HFF-Myc (cell line): ENCODE measurements at regions not wholly inside any gene's neighbourhood (a gene's known extent, or its start where the extent isn't known, plus 50 kb on each side); places are given as distances from the start of the nearest gene placed in this dataset.

Experiments used
- DNase-seq: peaks from one replicate; pipeline ENCODE4 v3.0.0-alpha.2; 2011; ENCODE audit warnings: low read depth; ENCODE audit errors: extremely low read depth
- H3K4me3 ChIP-seq: replicated peaks from 2 replicates; pipeline ENCODE4 v1.5.1; 2011; ENCODE audit warnings: low read depth, mild to moderate bottlenecking, control low read depth, low read length
- TF ChIP-seq, protein P1 (sequence below): IDR thresholded peaks from 2 replicates; pipeline ENCODE4 v1.5.1; 2012; ENCODE audit warnings: mild to moderate bottlenecking, low read depth, low read length, control low read depth; ENCODE audit errors: missing control alignments

- H3K4me3 ChIP-seq, result no peak overlapping the region
- DNase-seq, result no peak
- TF ChIP-seq, protein P1, sequence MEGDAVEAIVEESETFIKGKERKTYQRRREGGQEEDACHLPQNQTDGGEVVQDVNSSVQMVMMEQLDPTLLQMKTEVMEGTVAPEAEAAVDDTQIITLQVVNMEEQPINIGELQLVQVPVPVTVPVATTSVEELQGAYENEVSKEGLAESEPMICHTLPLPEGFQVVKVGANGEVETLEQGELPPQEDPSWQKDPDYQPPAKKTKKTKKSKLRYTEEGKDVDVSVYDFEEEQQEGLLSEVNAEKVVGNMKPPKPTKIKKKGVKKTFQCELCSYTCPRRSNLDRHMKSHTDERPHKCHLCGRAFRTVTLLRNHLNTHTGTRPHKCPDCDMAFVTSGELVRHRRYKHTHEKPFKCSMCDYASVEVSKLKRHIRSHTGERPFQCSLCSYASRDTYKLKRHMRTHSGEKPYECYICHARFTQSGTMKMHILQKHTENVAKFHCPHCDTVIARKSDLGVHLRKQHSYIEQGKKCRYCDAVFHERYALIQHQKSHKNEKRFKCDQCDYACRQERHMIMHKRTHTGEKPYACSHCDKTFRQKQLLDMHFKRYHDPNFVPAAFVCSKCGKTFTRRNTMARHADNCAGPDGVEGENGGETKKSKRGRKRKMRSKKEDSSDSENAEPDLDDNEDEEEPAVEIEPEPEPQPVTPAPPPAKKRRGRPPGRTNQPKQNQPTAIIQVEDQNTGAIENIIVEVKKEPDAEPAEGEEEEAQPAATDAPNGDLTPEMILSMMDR, result no peak
Measured at GRCh38 chr9:13974891-13975290, 339.1 kb downstream of the NFIB start.

- TF ChIP-seq, protein P1, result no peak
- DNase-seq, result no peak
- no peak overlapping the region for H3K4me3 ChIP-seq
Measured at GRCh38 chr9:13971966-13972655, 341.8 kb downstream of the NFIB start.

GRCh38 chr9:13971415-13971814 lies 342.5 kb downstream of the NFIB start:
- no peak overlapping the region for H3K4me3 ChIP-seq
- TF ChIP-seq, protein P1, result no peak
- DNase-seq, result no peak

DNA sequence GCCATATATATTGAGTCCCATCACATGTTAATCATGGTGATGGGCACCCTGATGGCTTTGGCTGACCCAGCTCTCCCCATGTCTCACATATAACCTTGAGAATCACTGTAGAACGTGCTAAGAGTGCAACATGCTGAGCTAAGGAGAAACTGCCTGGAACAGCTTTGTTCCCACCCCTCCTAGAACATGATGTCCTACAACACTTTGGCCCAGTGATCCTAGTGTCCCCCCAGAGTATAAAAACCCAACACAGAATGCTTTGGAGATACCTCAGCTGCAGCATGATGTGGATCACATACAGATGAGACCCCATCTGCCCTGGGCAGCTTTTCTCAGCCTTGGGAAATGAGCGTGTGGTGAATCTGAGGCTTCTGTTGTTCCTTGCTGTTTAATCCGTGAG lies 343.5 kb downstream of the NFIB start:
- no peak for DNase-seq
- TF ChIP-seq, protein P1, result no peak

DNA sequence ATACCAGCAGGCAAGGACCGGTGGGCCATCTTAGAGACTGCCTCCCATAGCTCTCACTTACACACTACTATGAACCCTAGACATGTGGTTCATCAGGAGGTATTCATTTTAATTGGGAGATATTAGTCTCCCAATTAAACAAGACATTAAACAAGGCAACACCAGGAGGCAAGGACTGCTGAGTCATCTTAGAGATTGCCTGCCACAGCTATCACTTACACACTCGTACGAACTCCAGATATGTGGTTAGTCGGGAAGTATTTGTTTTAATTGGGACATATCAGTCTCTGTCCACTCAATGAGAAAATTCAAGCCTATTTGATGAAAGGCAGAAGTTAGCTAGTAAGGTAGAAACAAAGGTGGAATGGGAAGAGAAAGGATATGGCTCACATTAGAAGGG lies 343.9 kb downstream of the NFIB start:
- DNase-seq, result no peak
- no peak overlapping the region for H3K4me3 ChIP-seq
- TF ChIP-seq, protein P1, result no peak

More for the DNA sequence above, 343.5 kb downstream of the NFIB start:
- H3K4me3 ChIP-seq, result no peak overlapping the region

GRCh38 chr9:13967438-13967837 lies 346.5 kb downstream of the NFIB start:
- no peak for DNase-seq
- TF ChIP-seq, protein P1, result no peak
- no peak overlapping the region for H3K4me3 ChIP-seq

GRCh38 chr9:13967011-13967410 lies 346.9 kb downstream of the NFIB start:
- H3K4me3 ChIP-seq, result no peak overlapping the region
- TF ChIP-seq, protein P1, result no peak
- no peak for DNase-seq
